ENCODE measurements at regions not wholly inside any gene's neighbourhood (a gene's known extent, or its start where the extent isn't known, plus 50 kb on each side); places are given as distances from the start of the nearest gene placed in this dataset.

DNA sequence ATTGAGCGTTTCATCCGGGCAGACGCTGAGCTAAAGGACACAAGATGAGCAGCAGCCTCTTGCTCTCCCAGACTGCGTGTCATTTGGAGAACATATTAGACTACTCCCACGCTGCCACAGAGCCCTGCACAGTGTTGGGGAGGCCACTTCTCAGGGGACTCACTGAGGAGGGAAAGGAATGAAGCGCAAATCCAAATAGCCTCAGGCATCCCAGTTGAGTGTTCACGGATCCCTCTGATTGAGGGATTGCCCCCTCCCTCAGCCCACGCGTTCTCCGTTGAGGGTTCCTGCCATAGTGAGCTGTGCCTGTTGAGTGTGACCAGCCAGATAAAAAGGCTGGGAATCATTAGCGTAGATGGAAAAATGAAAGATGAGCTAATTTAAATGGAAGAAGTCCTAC, 563.4 kb downstream of the ACTR3B start:
- TF ChIP-seq, protein P1, sequence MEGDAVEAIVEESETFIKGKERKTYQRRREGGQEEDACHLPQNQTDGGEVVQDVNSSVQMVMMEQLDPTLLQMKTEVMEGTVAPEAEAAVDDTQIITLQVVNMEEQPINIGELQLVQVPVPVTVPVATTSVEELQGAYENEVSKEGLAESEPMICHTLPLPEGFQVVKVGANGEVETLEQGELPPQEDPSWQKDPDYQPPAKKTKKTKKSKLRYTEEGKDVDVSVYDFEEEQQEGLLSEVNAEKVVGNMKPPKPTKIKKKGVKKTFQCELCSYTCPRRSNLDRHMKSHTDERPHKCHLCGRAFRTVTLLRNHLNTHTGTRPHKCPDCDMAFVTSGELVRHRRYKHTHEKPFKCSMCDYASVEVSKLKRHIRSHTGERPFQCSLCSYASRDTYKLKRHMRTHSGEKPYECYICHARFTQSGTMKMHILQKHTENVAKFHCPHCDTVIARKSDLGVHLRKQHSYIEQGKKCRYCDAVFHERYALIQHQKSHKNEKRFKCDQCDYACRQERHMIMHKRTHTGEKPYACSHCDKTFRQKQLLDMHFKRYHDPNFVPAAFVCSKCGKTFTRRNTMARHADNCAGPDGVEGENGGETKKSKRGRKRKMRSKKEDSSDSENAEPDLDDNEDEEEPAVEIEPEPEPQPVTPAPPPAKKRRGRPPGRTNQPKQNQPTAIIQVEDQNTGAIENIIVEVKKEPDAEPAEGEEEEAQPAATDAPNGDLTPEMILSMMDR (IDR thresholded peaks at IDR 0.05 in 4 of 5, conservative IDR thresholded peaks at IDR 0.05 in 1 of 5), result no peak
- TF ChIP-seq POLR2A (IDR thresholded peaks at IDR 0.05), result no peak

Measured in gastrocnemius medialis (tissue), 4 donors.